C4-2B (cell line): ENCODE measurements at regions not wholly inside any gene's neighbourhood (a gene's known extent, or its start where the extent isn't known, plus 50 kb on each side); places are given as distances from the start of the nearest gene placed in this dataset.
A peak's percentile ranks its signal among the peaks of the same experiment; 100 is the strongest.

ENCODE experiments used
- H3K27ac ChIP-seq: fragments of 450-650 bp; 2 replicates; pipeline ENCODE4 v1.5.1; 2017
- CTCF ChIP-seq: fragments of 450-650 bp; conservative IDR thresholded peaks from 2 replicates; pipeline ENCODE4 v1.5.1; 2017; ENCODE audit warnings: mild to moderate bottlenecking
- ZFX ChIP-seq: fragments of 450-650 bp; IDR thresholded peaks from 2 replicates; pipeline ENCODE4 v1.6.1; 2017

GRCh38 chrX:137227151-137227550 lies 193.4 kb upstream of the GPR101 start:
- H3K27ac ChIP-seq: no peak overlapping the region
- TF ChIP-seq ZFX: no peak

GRCh38 chrX:137215467-137215866 lies 181.7 kb upstream of the GPR101 start:
- TF ChIP-seq ZFX (no peak), CTCF (no peak)
- H3K27ac ChIP-seq: no peak overlapping the region

GRCh38 chrX:137212078-137212632 lies 178.4 kb upstream of the GPR101 start:
- TF ChIP-seq CTCF (no peak), ZFX (no peak)
- H3K27ac ChIP-seq: no peak overlapping the region

- TF ChIP-seq ZFX: no peak
- no peak for TF ChIP-seq CTCF
- H3K27ac ChIP-seq: no peak overlapping the region
Observed at GRCh38 chrX:137198040-137198439, 164.2 kb upstream of the GPR101 start.

GRCh38 chrX:137195991-137196390 lies 162.2 kb upstream of the GPR101 start:
- TF ChIP-seq ZFX: no peak
- no peak for TF ChIP-seq CTCF
- H3K27ac ChIP-seq: no peak overlapping the region

GRCh38 chrX:137195296-137195695 lies 161.5 kb upstream of the GPR101 start:
- no peak overlapping the region for H3K27ac ChIP-seq
- TF ChIP-seq ZFX: no peak
- no peak for TF ChIP-seq CTCF

GRCh38 chrX:137194164-137194563 lies 160.4 kb upstream of the GPR101 start:
- no peak overlapping the region for H3K27ac ChIP-seq

More at GRCh38 chrX:137194164-137194563, 160.4 kb upstream of the GPR101 start:
- TF ChIP-seq CTCF (peak; percentile 60), ZFX (no peak)
